ENCODE measurements at regions not wholly inside any gene's neighbourhood (a gene's known extent, or its start where the extent isn't known, plus 50 kb on each side); places are given as distances from the start of the nearest gene placed in this dataset.

- DNase-seq (ENCODE audit: low spot score) = no peak
- no peaks in the 10 kb centered on the region for H3K36me3 ChIP-seq (ENCODE audit: insufficient read depth, low read length, poor library complexity, severe bottlenecking)
- no peak for TF ChIP-seq CTCF (conservative IDR thresholded peaks at IDR 0.05; ENCODE audit: low read depth, low read length)
- TF ChIP-seq EZH2 (IDR thresholded peaks at IDR 0.05; ENCODE audit: borderline replicate concordance, low read depth, low read length, poor library complexity, severe bottlenecking) = no peak
- no peak overlapping the region for H3K4me3 ChIP-seq (ENCODE audit: low read depth, low read length, poor library complexity, severe bottlenecking)
- H3K9me3 ChIP-seq (ENCODE audit: low read depth, low read length, poor library complexity, severe bottlenecking) = no peaks in the 10 kb centered on the region
- no peak overlapping the region for H3K27ac ChIP-seq (ENCODE audit: low read depth, low read length, poor library complexity, severe bottlenecking)
- ChIA-PET POLR2A (ENCODE audit: low non-redundant PET) (no interaction called here), CTCF (no interaction called here)
- H3K4me1 ChIP-seq (ENCODE audit: insufficient read depth, low read length, poor library complexity, severe bottlenecking) = peaks cover 9% of the 10 kb centered on the region
- H3K27me3 ChIP-seq (replicated peaks; ENCODE audit: insufficient read depth, low read depth, low read length, poor library complexity) = no peaks in the 10 kb centered on the region
- no TSS peak for BruUV-seq (replicated peaks)
- intact Hi-C loops (cut with micrococcal nuclease; ENCODE audit: unreplicated experiment) = no loop called here
Measured at GRCh38 chr2:172297531-172297930, 129.9 kb upstream of the ITGA6 start.

GRCh38 chr2:172297950-172298349 is 129.4 kb upstream of the ITGA6 start:
- TF ChIP-seq EZH2 (IDR thresholded peaks at IDR 0.05; ENCODE audit: borderline replicate concordance, low read depth, low read length, poor library complexity, severe bottlenecking) = no peak
- no peak for TF ChIP-seq CTCF (conservative IDR thresholded peaks at IDR 0.05; ENCODE audit: low read depth, low read length)
- BruUV-seq (replicated peaks) = no TSS peak
- DNase-seq (ENCODE audit: low spot score) = no peak
- ChIA-PET POLR2A (ENCODE audit: low non-redundant PET) (no interaction called here), CTCF (no interaction called here)
- intact Hi-C loops (cut with micrococcal nuclease; ENCODE audit: unreplicated experiment) = no loop called here
- Histone ChIP-seq H3K36me3 (ENCODE audit: insufficient read depth, low read length, poor library complexity, severe bottlenecking) (no peaks in the 10 kb centered on the region), H3K4me3 (ENCODE audit: low read depth, low read length, poor library complexity, severe bottlenecking) (no peak overlapping the region), H3K27ac (ENCODE audit: low read depth, low read length, poor library complexity, severe bottlenecking) (no peak overlapping the region), H3K9me3 (ENCODE audit: low read depth, low read length, poor library complexity, severe bottlenecking) (no peaks in the 10 kb centered on the region), H3K4me1 (ENCODE audit: insufficient read depth, low read length, poor library complexity, severe bottlenecking) (peaks cover 9% of the 10 kb centered on the region), H3K27me3 (replicated peaks; ENCODE audit: insufficient read depth, low read depth, low read length, poor library complexity) (no peaks in the 10 kb centered on the region)

GRCh38 chr2:172299741-172300140 is 127.6 kb upstream of the ITGA6 start:
- Histone ChIP-seq H3K36me3 (ENCODE audit: insufficient read depth, low read length, poor library complexity, severe bottlenecking) (no peaks in the 10 kb centered on the region), H3K4me1 (ENCODE audit: insufficient read depth, low read length, poor library complexity, severe bottlenecking) (no peaks in the 10 kb centered on the region), H3K9me3 (ENCODE audit: low read depth, low read length, poor library complexity, severe bottlenecking) (no peaks in the 10 kb centered on the region), H3K27me3 (replicated peaks; ENCODE audit: insufficient read depth, low read depth, low read length, poor library complexity) (no peaks in the 10 kb centered on the region), H3K4me3 (ENCODE audit: low read depth, low read length, poor library complexity, severe bottlenecking) (no peak overlapping the region), H3K27ac (ENCODE audit: low read depth, low read length, poor library complexity, severe bottlenecking) (no peak overlapping the region)
- TF ChIP-seq CTCF (conservative IDR thresholded peaks at IDR 0.05; ENCODE audit: low read depth, low read length) = no peak
- TF ChIP-seq EZH2 (IDR thresholded peaks at IDR 0.05; ENCODE audit: borderline replicate concordance, low read depth, low read length, poor library complexity, severe bottlenecking) = no peak
- DNase-seq (ENCODE audit: low spot score) = no peak
- CTCF ChIA-PET = no interaction called here
- intact Hi-C loops (cut with micrococcal nuclease; ENCODE audit: unreplicated experiment) = no loop called here
- no TSS peak for BruUV-seq (replicated peaks)
- POLR2A ChIA-PET (ENCODE audit: low non-redundant PET) = no interaction called here
